NT2/D1 (cell line): ENCODE measurements at regions not wholly inside any gene's neighbourhood (a gene's known extent, or its start where the extent isn't known, plus 50 kb on each side); places are given as distances from the start of the nearest gene placed in this dataset.

Experiments
- DNase-seq: peaks from one replicate; pipeline ENCODE4 v3.0.0-alpha.2; 2011; ENCODE audit warnings: low read depth, low spot score
- H3K27me3 ChIP-seq: 2 replicates; pipeline ENCODE4 v1.6.0; 2011; ENCODE audit warnings: mild to moderate bottlenecking; ENCODE audit not compliant: insufficient read length, insufficient read depth
- H3K36me3 ChIP-seq: 2 replicates; pipeline ENCODE4 v1.6.1; 2011; ENCODE audit warnings: mild to moderate bottlenecking, low read length, mixed read lengths; ENCODE audit not compliant: insufficient read depth, insufficient read length
- H3K4me1 ChIP-seq: 2 replicates; pipeline ENCODE4 v1.5.1; 2011; ENCODE audit not compliant: insufficient read depth, insufficient read length
- H3K4me3 ChIP-seq: 2 replicates; pipeline ENCODE4 v1.5.1; 2011; ENCODE audit warnings: low read depth; ENCODE audit not compliant: insufficient read length
- H3K9ac ChIP-seq: 2 replicates; pipeline ENCODE4 v1.6.0; 2011; ENCODE audit warnings: low read depth; ENCODE audit not compliant: insufficient read length
- H3K9me3 ChIP-seq: 2 replicates; pipeline ENCODE4 v1.5.1; 2011; ENCODE audit warnings: mild to moderate bottlenecking, low read length; ENCODE audit not compliant: insufficient read depth
- SUZ12 ChIP-seq: IDR thresholded peaks from 2 replicates; pipeline ENCODE4 v1.6.1; 2011; ENCODE audit not compliant: insufficient read length, insufficient read depth; ENCODE audit errors: extremely low read depth
- YY1 ChIP-seq: IDR thresholded peaks from 2 replicates; pipeline ENCODE4 v1.6.1; 2011; ENCODE audit not compliant: insufficient read length, insufficient read depth
- ZNF274 ChIP-seq: IDR thresholded peaks from 2 replicates; pipeline ENCODE4 v1.6.1; 2011; ENCODE audit warnings: mild to moderate bottlenecking, low read depth, low read length

- Histone ChIP-seq H3K4me1 (peaks cover 9% of the 10 kb centered on the region), H3K4me3 (no peak overlapping the region), H3K9ac (no peak overlapping the region), H3K27me3 (no peaks in the 10 kb centered on the region), H3K36me3 (no peaks in the 10 kb centered on the region), H3K9me3 (no peaks in the 10 kb centered on the region; the same call in none of the 2 replicates)
- TF ChIP-seq SUZ12, result no peak
- no peak for TF ChIP-seq YY1
- no peak for TF ChIP-seq ZNF274
- DNase-seq, result no peak
These were observed 96.1 kb downstream of the ARL6IP6 start for GRCh38 chr2:152814475-152815030.

DNA sequence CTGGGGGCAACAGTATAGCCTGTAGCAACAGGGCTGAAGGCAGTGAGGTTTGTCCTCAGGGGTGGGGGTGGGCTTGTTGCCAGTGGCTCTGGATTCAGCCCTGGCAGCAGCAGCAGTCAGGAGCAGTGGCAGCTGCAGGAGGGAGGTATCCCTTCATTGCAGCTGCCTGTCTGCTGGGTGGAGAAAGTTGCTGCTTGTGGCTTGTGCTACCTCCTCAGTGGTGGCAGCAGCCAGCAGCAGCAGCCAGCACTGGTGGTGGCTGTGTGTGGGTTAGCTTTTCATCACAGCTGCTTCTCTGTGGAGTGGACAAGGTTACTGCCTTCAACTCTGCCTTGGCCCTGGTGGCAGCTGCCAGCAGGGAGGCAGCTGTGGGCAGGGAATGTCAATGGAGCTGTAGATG is 94.9 kb downstream of the ARL6IP6 start:
- H3K4me3 ChIP-seq, result no peak overlapping the region
- no peak for DNase-seq
- H3K36me3 ChIP-seq, result no peaks in the 10 kb centered on the region
- no peaks in the 10 kb centered on the region for H3K27me3 ChIP-seq
- TF ChIP-seq SUZ12 (no peak), ZNF274 (no peak), YY1 (no peak)
- peaks cover 9% of the 10 kb centered on the region for H3K4me1 ChIP-seq
- no peak overlapping the region for H3K9ac ChIP-seq
- no peaks in the 10 kb centered on the region; the same call in none of the 2 replicates for H3K9me3 ChIP-seq
